DMS 273 treated with DMSO at 0.1 percent for 48 hours (cell line): ENCODE measurements at regions not wholly inside any gene's neighbourhood (a gene's known extent, or its start where the extent isn't known, plus 50 kb on each side); places are given as distances from the start of the nearest gene placed in this dataset.
"Not testable (repeated sequence)": the region's sequence is repeated elsewhere in the genome, so short reads cannot be mapped to it uniquely, and the experiment has no call there.

ENCODE experiments used
- DNase-seq: peaks from one replicate; lab custom pipeline; 2025; lab: John Stamatoyannopoulos, UW

DNA sequence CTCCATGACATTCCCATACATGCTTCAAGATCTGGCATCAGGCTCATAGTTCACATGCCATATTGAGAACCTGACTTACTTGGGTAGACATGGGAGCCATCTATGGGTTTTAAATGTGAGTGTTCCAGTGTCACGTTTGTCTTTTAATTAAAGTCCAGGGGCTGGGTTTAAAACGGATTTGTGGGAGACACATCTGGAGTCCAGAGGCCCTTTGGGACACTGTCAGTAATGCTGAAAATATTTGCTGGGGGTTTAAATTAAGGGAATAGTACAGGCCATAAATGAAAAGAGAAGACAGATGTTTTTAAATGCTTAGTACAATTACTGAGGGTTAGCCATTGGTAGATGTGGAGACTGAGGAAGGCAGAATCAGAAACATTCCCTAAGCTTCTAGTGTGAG lies 478.0 kb downstream of the PID1 start:
- DNase-seq: no peak

DNA sequence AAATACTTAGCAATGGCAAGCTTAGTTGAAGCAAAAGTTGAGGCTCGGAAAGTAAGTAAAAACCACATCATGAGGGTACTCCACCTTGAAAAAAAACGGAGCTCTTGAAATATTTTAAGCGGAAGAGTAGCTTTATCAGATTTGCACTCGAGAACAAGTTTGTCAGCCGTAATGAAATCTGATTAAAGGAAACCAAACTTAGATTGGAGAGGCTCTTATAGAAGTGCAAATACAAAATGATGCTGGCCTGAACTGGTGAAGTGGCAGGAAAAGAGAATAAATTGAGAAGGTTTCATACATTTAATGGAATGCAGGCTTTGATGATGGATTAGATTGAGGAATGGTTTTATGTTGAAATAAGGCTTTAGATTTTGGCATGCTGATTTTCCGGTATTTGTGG lies 484.2 kb downstream of the PID1 start:
- no peak for DNase-seq

DNA sequence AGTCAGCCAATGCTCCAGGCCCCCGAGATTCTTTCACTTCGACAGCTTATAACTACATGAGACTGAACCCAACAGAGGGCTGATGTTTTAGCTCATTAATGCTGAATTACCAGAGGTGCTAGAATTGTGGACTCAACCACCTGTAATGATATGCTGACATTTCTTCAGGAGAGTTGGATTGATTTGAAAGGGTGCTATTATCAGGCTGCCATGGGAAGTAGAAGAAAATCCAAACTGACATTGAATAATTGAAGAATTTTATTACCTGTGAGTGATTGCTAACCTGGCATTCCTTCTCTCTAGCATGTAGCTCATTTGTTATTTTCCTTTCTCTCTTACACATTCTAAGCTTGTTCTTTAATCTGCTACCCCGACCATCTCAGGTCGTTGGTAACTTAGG lies 488.8 kb downstream of the PID1 start:
- DNase-seq: no peak

DNA sequence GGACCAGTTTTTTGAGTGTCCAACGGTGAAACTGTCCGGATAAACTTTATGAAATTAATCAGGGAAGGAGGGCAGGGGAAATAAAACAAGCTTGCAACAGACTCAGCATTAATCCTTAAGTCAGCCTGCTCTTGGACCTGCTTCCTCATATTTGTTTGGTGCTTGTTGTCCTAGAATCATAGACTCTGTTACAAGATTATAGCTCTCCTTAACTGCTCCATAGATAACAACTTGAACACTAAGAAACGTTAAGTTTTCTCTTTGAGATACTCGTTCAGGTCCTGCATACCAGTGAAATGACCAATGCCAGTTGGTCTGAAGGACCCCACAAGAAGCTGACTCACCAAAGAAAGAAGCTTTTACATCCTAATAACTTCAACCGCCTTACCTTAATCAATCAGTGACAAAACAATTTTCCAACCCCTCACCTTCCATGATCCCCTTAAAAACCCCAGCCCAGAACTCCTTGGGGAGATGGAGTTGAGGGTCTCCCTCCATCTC lies 493.2 kb downstream of the PID1 start:
- no peak for DNase-seq

DNA sequence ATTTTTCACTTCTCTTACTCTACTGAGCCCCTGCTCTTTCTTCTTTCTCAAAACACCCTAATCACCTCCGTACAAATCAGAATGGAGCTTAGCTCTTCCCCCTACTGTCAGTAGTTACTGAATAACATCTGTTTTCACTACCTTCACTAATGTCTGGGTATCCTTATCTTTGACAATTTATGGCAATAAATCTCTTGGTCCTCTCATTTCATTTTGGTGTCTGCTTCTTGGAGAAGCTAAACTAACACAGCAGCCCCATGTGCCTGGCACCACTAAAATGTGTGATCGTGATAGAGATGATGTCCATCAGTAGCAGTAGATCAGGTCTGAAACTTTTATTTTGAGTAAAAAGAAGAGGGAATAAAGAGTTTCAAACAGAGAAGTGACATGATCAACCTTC lies 496.5 kb downstream of the PID1 start:
- DNase-seq: no peak

DNA sequence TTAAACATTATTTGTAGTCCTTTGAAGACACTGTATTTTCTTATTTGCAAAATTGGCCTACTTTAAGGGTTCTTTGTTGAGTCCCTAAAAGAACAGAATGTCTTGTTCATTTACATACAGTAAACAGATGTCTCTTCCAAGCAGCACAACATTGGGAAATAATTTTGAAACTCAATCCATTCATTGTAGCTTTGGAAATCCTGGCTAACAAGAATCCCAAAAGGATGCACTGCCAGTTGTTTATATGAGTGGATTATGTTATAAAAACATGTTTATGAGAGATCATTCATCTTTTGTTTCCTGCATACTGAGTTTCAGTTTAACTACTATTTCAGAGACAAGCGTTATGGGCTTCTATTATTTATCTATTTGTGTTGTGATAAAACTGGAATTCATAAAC lies 499.3 kb downstream of the PID1 start:
- no peak for DNase-seq

DNA sequence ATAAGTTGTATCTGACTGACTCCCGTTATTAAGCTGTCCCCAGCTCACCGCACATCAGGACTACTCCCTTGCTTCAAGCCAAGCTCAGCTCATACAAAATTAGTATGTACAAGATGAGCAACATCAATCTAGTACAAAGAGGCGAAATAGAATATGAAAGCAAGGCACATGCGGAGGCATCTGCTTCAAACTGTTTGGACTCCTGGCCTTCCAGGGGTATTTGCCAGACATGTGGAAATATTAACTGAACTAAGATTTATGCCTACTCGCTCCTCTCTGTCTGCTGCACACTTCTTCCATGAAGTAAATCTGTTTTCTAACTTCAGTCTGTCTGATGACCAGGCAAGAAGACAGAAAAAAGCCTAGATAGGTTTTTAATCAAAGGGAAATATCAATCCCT lies 499.8 kb downstream of the PID1 start:
- DNase-seq: no peak

DNA sequence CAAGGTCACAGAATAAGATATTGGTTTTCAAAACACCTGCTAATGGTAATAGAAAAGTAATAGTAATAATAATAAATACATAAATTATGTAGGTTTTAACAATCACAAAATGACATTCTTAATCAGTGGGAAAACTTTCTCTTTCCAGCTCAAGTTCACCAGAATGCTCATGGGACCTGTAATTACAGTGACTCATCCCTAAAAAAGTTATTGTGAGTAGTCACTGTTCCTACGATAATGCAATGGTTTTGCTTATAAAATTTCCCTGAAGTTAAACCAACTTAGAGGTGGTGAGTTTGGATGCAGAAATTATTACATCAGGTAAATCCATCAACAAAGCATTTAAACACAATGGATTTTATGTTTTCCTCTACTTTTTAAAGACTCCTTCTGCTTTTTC lies 502.3 kb downstream of the PID1 start:
- DNase-seq: no peak

DNA sequence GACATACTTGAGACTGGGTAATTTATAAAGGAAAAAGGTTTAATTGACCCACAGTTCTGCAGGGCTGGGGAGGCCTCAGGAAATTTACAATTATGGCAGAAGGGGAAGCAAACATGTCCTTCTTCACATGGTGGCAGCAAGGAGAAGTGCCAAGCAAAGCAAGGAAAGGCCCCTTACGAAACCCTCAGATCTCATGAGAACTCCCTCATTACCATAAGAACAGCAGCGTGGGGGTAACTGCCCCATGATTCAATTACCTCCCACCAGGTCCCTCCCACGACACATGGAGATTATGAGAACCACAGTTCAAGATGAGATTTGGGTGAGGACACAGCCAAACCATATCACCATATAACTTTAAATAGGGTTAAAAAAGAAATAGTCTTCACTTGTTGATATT lies 502.9 kb downstream of the PID1 start:
- DNase-seq: not testable (repeated sequence)

DNA sequence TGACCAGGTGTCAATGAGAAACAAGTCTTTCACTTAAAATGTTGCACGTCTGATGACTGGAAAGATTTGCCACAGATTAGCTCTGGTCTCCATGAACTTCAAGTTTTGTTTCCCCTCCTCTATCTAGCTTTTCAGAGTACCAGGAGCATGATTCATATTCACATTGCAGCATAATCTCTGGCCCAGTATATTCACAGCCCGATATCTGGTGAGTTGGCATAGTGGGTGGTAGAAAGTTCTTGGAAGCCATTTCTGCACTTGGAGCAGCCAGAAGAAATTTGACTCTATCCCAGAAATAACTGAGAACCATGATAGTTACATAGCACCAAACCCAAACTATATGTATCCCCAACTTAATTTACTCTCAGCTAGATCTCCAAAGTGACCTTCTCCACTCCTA lies 503.9 kb downstream of the PID1 start:
- no peak for DNase-seq

DNA sequence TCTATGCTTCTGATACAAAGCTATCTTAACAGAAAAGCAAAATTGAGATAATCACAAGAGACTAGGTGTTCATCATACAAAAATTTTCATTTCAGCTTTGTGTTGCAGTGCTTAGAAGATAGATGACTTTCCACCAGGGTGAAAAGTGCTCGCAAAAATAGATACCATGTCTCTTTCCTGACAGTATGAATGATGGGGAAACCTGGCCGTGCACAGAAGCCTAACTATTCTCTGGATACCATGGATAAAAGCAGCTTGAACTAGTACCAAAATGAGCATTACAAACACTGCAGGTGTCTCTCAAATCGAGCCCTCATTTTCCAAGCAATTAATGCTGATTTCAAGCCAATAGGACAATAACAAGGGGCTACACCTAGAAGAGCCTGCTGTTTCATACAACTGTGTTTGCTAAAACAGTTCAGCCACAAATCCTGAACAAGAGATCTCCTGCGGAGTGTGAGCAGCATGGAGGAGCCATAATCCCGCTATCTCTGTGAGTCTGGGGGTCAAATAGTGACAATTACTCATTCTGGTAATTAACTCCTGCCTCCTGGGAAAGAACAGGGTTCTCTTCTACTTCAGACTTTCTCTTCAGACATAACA lies 507.6 kb downstream of the PID1 start:
- DNase-seq: no peak

DNA sequence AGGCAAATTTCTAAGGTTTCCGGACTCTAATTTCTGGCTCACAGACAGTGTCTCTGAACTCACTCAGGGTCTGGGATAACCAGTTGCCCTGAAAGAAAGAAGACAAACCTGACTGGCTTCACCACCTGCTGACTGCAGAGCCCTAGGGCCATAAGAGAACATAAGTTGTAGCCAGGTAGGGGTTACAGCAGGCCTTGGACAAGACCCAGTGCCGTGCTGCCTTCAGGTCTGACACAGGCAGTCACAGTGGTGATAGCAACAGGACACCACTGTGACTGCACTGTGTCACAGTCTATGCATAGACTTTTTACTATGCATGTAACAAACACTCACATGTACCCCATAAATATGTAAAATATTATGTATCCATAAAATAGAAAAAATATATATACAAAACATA lies 508.5 kb downstream of the PID1 start:
- no peak for DNase-seq

DNA sequence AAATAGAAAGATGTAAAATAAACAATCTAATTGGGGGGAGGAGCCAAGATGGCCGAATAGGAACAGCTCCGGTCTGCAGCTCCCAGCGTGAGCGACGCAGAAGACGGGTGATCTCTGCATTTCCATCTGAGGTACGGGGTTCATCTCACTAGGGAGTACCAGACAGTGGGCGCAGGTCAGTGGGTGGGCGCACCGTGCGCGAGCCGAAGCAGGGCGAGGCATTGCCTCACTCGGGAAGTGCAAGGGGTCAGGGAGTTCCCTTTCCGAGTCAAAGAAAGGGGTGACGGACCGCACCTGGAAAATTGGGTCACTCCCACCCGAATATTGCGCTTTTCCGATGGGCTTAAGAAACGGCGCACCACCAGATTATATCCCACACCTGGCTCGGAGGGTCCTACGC lies 515.4 kb downstream of the PID1 start:
- not testable (repeated sequence) for DNase-seq

DNA sequence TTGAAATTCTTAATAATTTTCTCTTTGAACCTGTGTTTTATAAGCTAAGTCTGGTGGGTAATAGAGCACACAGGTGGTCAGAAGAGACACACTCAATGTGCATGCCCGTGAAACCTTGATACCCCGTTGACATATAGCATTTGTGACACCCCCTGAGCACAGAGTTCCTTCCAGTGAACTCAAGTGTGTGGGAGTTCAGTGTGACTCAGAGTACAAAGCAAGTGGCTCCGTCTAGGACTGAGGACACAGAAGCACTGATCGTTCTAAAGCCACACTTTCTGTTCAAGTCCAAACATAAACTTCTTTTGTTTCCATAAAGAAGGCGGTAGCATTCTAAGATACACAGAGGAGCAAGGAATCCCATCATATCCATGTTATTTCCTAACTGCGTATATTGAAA lies 523.6 kb downstream of the PID1 start:
- DNase-seq: no peak

DNA sequence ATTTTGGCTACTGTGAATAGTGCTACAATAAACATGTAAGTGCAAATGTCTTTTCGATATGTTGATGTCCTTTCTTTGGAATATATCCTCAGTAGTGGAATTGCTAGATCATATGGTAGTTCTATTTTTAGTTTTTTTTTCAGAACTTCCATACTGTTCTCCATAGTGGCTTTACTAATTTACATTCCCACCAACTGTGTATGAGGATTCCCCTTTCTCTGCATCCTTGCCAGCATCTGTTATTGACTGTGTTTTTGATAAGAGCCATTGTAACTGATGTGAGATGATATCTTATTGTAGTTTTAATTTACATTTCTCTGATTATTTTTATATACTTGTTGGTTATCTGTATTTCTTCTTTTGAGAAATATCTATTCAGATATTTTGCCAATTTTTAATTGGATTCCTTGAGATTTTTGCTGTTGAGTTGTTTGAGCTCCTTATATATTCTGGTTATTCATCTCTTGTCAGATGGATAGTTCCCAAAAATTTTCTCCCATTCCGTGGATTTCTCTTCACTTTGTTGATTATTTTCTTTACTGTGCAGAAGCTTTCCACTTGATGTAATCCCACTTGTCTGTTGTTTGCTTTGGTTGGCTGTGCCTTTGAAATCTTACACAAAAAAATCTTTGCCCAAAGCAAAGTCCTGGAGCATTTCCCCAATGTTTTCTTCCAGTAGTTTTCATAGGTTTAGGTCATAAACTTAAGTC lies 532.3 kb downstream of the PID1 start:
- DNase-seq: no peak

DNA sequence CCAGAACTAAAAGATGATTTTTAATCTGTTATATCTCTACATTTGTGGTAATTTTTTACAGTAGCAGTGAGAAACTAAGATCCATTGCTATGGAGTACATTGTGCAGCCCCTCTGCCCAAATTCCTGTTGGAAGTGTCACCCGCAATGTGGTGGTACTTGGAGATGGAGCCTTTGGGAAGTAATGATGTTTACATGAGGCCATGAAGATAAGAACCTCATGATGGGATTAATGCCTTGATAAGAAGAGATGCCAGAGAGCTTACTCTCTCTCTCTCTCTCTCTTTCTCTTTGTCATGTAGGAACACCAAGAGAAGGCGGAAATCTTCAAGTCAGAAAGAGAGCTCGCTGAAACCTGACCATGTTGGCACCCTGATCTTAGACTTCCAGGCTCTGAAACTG lies 535.4 kb downstream of the PID1 start:
- DNase-seq: no peak

DNA sequence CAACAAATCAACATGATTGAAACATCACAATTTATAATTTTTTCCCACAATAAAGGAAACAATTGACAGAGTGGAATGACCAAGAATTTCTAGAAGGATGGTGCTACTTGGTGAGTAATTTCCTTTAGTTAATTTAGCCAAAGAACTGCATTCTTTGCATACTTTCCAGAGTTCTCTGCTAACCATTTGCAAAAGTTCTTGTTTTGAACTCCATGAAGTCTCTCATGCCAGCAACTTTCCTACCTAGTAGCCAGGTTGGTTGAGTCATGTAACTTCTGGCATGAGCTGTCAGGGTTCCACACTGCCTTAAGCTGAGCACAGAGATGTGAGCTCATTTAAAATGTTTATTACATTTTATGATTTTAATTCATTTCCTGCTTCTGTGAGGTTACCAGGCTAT lies 539.6 kb downstream of the PID1 start:
- DNase-seq: no peak

DNA sequence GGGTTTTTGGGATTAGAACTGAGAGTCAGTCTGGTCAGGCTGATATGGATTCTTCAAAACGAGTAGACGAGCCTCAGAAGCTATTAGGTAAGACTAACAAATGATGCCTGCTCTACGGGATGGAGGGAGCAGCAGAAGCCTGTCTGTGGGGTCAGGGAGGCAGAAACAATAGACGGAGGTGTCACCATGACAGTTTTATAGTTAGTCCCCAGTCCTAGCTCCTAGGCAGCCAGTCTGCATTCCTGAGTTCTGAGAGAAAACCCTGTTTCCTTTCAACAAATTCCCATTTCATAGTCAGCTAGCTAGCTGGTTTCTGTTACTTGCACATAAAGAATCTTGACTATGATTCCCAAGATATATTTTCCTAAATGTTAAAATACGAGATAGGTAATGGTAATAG lies 542.1 kb downstream of the PID1 start:
- DNase-seq: no peak

DNA sequence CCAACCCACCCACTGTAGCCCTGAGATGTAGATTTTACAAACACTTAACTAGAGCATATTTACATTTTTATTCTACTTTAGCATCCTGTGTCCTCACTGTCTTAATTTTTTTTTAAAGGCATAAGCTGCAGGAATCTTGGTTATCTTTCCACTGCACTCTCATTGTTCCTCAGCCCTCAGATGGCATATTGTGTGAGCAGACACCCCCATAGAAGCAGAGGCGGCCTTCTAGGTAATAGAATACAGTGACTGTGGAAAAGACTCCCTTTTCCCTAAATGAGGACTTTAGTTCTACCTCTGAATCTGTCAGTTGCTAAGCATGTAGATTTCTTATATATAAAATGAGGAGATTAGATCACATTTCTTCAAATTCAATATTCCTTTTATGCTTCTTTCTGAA lies 543.5 kb upstream of the SPHKAP start:
- no peak for DNase-seq

DNA sequence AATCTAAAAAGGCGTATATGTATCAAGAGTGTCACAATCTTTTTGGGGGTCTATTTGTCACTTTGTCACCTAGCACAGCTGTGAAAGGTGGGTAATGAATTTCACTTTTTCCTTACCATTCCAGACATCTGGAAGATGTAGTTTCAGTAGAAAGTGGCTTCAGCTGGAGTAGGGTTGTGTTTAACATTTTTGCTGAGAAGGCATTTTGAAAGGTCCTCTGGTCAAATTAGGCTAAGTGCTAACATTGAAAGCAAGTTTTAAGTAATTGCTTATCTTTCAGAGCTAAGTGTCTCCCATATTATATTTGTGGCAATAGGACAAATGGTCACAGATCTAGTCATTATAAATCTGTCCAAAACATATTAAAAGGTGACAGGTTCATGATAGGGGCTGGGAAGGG lies 542.1 kb upstream of the SPHKAP start:
- DNase-seq: no peak

DNA sequence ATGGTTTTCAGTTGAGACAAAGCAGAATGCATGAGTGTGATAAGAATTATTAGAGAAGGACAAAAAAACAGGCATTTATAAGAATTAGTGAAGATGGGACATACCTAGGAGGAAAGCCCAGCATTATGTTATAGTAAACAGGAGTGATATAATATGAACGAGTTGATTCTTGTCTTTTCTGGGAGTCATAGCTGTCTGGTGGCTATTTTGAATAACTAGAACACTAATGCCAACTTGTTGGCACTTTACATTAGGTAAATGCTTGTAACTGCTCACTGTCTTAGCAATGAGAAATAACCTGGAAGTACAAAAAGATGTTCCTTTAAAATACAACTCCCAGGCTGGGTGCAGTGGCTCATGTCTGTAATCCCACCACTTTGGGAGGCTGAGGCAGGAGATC lies 540.8 kb upstream of the SPHKAP start:
- no peak for DNase-seq

DNA sequence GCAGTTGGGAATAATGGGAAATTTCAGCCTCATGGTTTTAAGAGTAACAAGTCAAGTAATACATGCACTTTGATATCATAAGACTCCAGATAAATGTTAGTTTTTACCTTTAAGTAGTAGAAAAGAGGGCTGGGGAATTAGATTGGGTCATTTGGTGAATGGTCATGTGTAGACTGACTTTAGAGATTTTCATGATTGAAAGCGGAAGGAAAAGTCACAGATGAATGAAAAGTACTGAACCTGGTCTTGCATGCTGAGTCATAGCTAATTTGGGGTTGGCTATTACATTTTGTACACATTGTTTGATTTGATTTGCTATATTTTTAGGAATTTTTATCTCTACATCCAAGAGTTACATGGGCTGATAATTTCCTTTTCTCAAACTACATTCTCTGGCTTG lies 539.4 kb upstream of the SPHKAP start:
- no peak for DNase-seq

DNA sequence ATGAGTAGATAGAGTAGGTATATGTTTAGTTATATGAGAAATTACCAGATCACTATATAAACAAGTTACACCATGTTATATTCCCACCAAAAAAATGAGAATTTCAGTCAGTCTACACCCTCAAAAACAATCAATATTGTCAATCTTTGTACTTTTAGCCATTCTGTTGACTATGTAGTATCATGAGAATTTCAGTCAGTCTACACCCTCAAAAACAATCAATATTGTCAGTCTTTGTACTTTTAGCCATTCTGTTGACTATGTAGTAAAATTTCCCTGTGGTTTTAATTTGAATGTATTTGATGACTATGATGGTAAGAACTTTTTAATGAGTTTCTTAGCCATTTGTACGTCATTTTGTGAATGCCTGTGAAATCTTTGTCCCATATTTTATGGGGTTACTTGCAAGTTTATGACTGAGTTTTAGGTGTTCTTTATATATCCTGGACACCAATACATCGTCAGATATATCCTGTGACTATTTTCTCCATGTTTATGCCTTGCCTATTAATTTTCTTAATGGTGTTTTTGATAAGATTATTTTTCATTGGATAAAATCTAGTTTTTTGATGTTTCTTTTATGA lies 528.4 kb upstream of the SPHKAP start:
- DNase-seq: no peak

DNA sequence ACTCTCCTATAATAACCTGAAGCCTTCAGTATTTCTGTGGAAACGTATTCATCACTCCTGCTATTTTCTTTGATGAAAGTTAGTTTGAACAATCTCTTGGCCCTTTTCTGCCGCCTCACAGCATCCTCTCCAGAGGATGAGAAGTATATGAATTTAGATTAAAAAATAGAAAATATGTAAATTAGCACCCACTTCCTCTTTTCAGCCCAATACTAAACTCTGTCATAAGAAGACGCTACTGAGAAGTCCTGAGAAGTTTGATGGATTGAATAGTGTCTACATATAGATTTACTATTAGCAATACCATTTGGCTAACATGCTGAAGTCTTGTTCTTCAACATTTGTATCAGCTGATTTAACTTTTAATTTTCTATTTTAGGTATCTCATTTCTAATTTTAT lies 526.4 kb upstream of the SPHKAP start:
- no peak for DNase-seq
